Lower leg skin (tissue), 4 donors: ENCODE measurements at regions not wholly inside any gene's neighbourhood (a gene's known extent, or its start where the extent isn't known, plus 50 kb on each side); places are given as distances from the start of the nearest gene placed in this dataset.

ENCODE experiments used
- DNase-seq, 2 donors: peaks; one replicate each; pipeline ENCODE4 v3.0.0-alpha.2; 2019; ENCODE audit warnings: low spot score in 2 of 2
- H3K4me3 ChIP-seq: fragments of 200-600 bp; sonication (generic); 2 replicates; pipeline ENCODE4 v1.5.1; 2017; ENCODE audit warnings: mild to moderate bottlenecking, low read depth; ENCODE audit not compliant: poor library complexity, severe bottlenecking
- CTCF ChIP-seq, 3 donors: fragments of 450-650 bp; IDR thresholded peaks; one replicate each; pipeline ENCODE4 v1.5.1; 2016; ENCODE audit warnings: antibody characterized with exemption in 3 of 3, mild to moderate bottlenecking in 3 of 3, moderate library complexity in 2 of 3
- POLR2A ChIP-seq, 2 donors: fragments of 450-650 bp; IDR thresholded peaks; one replicate each; pipeline ENCODE4 v1.6.1; 2016 to 2017; ENCODE audit warnings: antibody characterized with exemption in 2 of 2, mild to moderate bottlenecking in 1 of 2, moderate library complexity in 1 of 2
- WGBS, 2 donors: methylation state at CpG; one replicate each; pipeline ENCODE4 v1.1.5; 2018; 5-methylcytosine and 5-hydroxymethylcytosine counted together
- intact Hi-C: fragments of 100-400 bp; cut with DNase I; formaldehyde crosslinking; loops from one replicate; pipeline ENCODE4 v1.15.0; 2023; ENCODE audit warnings: low total_unique reads

- DNase-seq: no peak
- TF ChIP-seq CTCF (IDR thresholded peaks at IDR 0.05) (no peak), POLR2A (IDR thresholded peaks at IDR 0.05) (no peak)
- intact Hi-C loops: no loop called here
- H3K4me3 ChIP-seq: no peak overlapping the region
- WGBS, 2 donors: 84 to 85% methylated on average over 10 to 11 of the region's 12 CpGs
These were observed 313.6 kb upstream of the ZMIZ1 start for GRCh38 chr10:78755063-78755701.

- H3K4me3 ChIP-seq: no peak overlapping the region
- WGBS, 2 donors: 73 to 74% methylated on average over 3 of the region's 3 CpGs
- TF ChIP-seq POLR2A (IDR thresholded peaks at IDR 0.05) (no peak), CTCF (IDR thresholded peaks at IDR 0.05) (no peak)
- no peak for DNase-seq
- intact Hi-C loops: no loop called here
These were observed 312.8 kb upstream of the ZMIZ1 start for GRCh38 chr10:78755877-78756455.

GRCh38 chr10:78756604-78757343 lies 312.0 kb upstream of the ZMIZ1 start:
- 20 to 35% methylated on average over 13 to 18 of the region's 18 CpGs for WGBS, 2 donors
- H3K4me3 ChIP-seq: no peak overlapping the region
- intact Hi-C loops: no loop called here
- no peak for TF ChIP-seq POLR2A (IDR thresholded peaks at IDR 0.05)
- TF ChIP-seq CTCF (IDR thresholded peaks at IDR 0.05): no peak
- peak; percentile 92 to 96 for DNase-seq

- TF ChIP-seq POLR2A (IDR thresholded peaks at IDR 0.05) (no peak), CTCF (IDR thresholded peaks at IDR 0.05) (no peak)
- 57 to 65% methylated on average over 16 of the region's 16 CpGs for WGBS, 2 donors
- intact Hi-C loops: no loop called here
- H3K4me3 ChIP-seq: no peak overlapping the region
- no peak for DNase-seq
These were observed 311.3 kb upstream of the ZMIZ1 start for GRCh38 chr10:78757344-78757925.

- TF ChIP-seq CTCF (IDR thresholded peaks at IDR 0.05) (no peak), POLR2A (IDR thresholded peaks at IDR 0.05) (no peak)
- no peak for DNase-seq
- 96% methylated on average over 6 of the region's 6 CpGs for WGBS, 2 donors
- intact Hi-C loops: no loop called here
- no peak overlapping the region for H3K4me3 ChIP-seq
These were observed 310.6 kb upstream of the ZMIZ1 start for GRCh38 chr10:78758176-78758575.
